CD4-positive, alpha-beta T cell treated with Interleukin-12 subunit alpha and Interleukin-12 subunit beta, for 1 hour (primary cell): ENCODE measurements at regions not wholly inside any gene's neighbourhood (a gene's known extent, or its start where the extent isn't known, plus 50 kb on each side); places are given as distances from the start of the nearest gene placed in this dataset.
"Not testable (repeated sequence)": the region's sequence is repeated elsewhere in the genome, so short reads cannot be mapped to it uniquely, and the experiment has no call there.

Experiments used
- DNase-seq: peaks from one replicate; pipeline ENCODE4 v3.0.0-alpha.2; 2020

- DNase-seq = not testable (repeated sequence)
Measured at GRCh38 chr21:20221981-20222380, 776.2 kb upstream of the NCAM2 start.

DNA sequence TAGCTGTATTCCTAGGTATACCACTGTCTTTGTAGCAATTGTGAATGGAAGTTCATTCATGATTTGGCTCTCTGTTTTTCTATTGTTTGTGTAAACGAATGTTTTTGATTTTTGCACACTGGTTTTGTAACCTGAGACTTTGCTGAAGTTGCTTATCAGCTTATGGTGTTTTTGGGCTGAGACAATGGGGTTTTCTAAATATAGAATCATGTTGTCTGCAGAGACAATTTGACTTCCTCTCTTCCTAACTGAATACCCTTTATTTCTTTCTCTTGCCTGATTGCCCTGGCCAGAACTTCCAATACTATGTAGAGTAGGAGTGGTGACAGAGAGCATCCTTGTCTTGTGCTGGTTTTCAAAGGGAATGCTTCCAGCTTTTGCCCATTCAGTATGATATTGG, 761.6 kb upstream of the NCAM2 start:
- not testable (repeated sequence) for DNase-seq

DNA sequence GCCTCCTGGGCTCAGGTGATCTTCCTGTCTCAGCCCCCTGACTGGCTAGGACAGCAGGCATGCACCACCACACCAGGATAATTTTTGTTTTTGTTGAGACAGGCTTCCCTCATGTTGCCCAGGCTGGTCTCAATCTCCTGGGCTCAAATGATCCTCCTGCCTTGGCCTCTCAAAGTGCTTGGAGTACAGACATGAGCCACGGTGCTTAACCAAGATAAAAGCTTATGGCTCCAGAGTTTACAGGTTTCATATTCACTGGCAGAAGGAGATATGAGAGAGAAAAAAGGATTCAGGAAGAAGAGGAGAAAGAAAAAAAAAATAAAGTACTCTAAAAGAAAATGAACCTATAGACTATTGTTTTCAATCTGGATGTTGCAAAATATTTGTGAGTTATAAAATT, 748.8 kb upstream of the NCAM2 start:
- no peak for DNase-seq

GRCh38 chr21:20250337-20250736, 747.9 kb upstream of the NCAM2 start:
- DNase-seq = no peak

DNA sequence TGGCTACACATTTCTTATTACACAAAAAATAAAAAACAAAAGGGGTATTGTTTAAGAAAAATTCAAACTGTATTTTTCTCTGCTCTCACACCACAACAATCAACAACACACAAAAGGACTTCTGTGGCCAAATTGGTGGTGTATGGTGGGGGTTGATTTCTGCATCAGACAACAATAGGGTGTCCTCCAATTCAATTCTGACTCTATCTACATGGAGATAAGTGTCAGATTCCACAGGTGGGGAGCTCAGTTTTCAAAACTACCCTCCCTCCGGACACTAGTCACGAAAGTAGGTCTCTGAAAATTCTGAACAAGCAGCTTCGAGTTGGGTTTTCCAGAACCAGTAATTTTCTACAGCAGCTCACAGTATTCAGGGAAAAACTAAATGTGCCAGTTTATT, 744.9 kb upstream of the NCAM2 start:
- no peak for DNase-seq

DNA sequence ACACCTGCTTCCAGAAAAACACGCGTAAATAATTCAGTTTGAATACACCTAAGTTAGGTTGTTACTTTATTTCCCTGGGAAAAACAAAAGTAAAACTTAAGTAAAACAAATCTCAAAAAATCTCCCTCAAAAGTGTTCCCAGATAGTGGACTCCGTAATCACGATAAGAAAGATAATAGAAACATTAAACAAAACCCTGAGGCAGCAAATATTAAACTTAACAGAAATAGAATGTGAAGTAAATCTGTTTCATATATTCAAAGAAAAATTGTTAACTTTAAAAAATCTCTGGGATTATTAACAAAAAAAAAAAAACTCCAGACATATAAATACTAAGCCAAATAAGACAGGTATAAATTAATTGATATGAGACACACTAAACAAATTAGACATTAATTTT, 743.2 kb upstream of the NCAM2 start:
- no peak for DNase-seq

GRCh38 chr21:20257052-20257740, 741.0 kb upstream of the NCAM2 start:
- no peak for DNase-seq

DNA sequence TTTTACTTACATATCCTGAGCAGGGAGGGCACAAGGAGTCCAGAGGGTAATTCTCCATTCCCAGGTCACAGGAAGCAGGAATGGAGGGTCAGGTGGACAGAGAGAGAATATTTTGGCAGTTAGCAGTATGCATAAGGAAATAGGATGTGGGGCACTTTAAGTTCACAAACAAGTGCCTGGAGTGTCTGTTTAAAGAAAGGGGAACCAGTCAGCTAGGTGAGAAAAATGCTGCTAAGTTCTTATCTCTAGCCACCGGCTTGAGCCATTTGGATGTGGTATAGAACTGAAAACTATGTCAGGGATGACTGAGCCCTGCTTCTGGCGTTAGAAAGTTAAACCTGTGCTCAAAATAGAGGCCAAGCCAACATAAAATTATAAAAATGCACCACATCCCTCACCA, 739.7 kb upstream of the NCAM2 start:
- DNase-seq = no peak

- DNase-seq = no peak
Measured at GRCh38 chr21:20259031-20259867, 739.0 kb upstream of the NCAM2 start.

GRCh38 chr21:20260124-20260523, 738.1 kb upstream of the NCAM2 start:
- no peak for DNase-seq

DNA sequence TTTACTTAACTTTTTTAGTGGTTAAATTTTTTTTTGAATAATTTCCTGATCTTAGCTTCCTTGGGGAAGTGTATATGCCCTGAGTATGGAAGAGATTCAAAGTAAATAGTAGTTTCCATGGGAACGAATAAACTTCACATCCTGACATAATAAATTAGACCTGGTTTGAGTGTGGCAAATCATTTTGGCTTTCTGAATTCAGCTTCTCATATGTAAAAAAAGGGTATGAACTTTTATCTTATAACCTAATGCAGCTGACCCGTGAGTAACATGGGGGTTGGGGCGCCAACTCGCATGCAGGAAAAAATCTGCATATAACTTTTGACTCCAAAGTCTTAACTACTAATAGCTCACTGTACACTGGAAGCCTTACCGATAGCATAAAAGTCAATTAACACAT, 736.8 kb upstream of the NCAM2 start:
- no peak for DNase-seq

DNA sequence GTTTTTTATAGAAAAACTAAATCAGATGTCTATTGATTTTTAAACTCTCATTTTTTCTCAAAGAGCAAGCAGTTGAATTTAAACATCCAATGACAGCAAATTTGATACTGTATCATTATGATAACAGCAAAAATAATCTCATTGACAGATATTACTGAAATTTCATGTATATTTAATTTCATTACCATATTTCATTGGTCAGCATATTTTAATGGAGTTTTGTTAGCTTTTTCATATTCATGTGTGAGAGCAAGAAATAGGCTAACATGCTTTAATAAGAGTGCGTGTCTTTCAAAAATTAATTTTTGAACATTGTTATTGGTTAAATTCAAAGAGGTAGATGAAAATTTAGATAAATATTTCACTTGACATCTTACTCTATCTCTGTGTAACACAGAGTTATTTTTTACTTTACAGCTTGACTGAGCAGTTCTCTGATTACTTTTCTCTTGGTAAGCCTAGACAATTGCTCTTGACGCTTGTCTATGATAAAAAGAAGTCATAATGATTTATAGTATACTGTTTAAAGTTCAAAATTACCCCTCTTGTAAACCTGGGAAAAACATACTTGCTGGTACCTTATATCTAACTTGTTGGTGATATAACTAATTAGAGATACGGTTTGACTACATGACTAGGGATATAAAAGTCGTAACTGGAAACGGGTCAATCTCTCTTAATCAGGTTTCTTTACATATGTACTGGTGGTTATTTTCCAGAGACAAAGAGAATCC, 732.3 kb upstream of the NCAM2 start:
- no peak for DNase-seq

GRCh38 chr21:20266441-20266710, 731.8 kb upstream of the NCAM2 start:
- no peak for DNase-seq

DNA sequence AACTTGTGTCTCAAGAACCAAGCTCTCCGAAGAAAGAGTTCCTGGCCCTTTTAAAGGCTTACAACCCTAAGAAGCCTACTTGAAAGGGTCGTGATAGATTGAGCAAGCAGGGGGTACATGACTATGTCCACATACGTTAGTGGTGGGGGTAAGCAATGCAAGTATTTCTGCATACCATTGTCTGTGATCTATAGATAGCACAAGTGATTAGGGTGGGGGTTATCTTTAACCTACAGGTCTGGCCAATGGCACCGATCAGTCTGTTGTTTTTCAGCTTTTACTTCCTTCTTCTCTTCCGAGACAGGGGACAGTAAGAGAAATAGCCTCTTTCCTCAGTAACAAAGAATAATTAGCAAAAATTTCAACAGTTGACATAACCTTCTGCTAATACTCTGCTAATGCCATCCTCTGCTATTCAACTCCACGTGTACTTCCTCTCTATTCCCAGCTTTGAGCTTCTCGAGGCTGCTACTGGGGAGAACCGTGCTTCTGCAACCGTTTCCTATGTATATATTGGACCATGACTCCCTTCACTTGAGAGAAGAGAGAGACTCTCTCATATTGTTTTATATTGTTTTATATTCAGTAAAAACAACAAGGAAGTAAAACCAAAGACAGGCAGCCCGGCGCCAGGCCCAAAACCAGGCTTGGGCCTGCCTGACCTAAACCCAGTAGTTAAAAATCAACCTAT, 727.7 kb upstream of the NCAM2 start:
- no peak for DNase-seq

DNA sequence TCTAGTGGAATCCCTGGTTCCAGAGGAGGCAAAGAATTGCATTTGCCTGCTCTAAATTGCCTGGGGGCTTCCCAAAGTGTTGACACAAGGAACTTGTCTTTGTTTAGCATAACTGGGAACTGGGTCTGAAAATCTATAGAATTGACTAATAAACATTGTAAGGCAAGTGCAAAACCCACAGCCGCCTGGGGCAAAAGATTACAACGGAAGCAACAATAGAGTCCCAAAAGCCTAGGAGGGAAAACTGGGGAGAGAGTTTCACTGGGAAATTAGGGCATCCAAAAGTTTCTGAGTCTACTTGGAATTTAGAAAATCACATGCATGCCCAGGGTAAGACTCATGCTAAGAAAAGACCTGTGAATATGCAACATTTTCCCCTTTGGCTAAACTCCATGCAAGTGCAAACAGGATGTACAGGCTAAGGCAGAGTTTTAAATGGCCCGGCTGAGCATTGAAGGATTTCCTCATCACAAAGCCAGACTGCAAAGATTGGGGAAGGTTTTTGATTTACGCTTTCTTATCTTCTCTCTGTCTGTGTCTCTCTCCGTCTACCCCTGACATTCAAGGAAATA, 725.3 kb upstream of the NCAM2 start:
- no peak for DNase-seq

- DNase-seq = no peak
Measured at GRCh38 chr21:20276377-20276776, 721.8 kb upstream of the NCAM2 start.

- DNase-seq = no peak
Measured at GRCh38 chr21:20276954-20277353, 721.3 kb upstream of the NCAM2 start.

DNA sequence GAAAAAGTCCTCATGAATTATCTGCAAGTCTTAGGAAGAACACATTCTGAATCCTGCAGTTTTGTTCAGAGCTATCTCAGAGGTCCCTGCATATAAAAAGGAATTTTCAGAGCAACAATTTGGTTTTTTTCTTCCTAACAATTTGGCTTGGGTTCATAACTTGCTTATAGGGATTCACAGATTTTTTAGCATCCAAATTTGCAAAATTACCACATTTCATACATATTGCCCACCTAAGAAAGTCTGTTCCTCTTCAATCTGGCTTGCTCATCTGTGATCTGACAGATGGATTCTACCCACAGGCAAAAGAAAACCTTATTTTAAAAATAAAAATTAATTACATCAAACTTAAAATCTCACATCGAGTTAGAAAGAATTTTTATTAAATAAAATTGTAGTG, 714.4 kb upstream of the NCAM2 start:
- DNase-seq = no peak

GRCh38 chr21:20292280-20292679, 705.9 kb upstream of the NCAM2 start:
- DNase-seq = no peak

GRCh38 chr21:20292854-20293253, 705.4 kb upstream of the NCAM2 start:
- DNase-seq = not testable (repeated sequence)

DNA sequence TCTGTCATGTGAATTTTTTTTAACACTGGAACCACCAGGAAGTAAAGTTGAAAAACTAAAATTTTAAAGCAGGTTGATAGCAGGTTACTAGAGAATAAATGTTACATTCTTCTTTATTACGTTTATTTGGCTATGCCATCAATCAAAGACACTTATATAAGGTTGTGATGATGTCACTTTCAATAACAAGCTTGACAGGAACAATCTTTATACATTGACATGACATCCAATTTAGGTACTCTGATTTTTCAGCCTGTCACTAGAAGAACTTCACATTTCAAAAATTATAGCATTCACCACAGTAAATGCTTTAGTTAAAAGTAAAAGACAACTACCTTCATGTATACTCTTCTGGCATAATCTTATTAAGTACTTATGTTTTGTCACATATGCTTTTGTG, 696.8 kb upstream of the NCAM2 start:
- DNase-seq = no peak

DNA sequence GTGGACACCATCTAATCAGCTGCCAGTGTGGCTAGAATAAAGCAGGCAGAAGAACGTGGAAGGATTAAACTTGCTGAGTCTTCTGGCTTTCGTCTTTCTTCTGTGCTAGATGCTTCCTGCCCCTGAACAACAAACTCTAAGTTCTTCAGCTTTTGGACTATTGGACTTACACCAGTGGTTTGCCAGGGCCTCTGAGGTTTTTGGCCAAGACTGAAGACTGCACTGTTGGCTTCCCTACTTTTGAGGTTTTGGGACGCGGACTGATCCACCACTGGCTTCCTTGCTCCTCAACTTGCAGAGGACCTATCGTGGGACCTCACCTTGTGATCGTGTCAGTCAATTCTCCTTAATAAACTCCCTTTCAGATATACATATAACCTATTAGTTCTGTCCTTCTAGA, 696.1 kb upstream of the NCAM2 start:
- DNase-seq = no peak

GRCh38 chr21:20306836-20307235, 691.4 kb upstream of the NCAM2 start:
- DNase-seq = no peak
